GM19035 (cell line): ENCODE measurements at regions not wholly inside any gene's neighbourhood (a gene's known extent, or its start where the extent isn't known, plus 50 kb on each side); places are given as distances from the start of the nearest gene placed in this dataset.

ENCODE experiments used
- ATAC-seq: cut with Tn5 transposase; IDR thresholded peaks from one replicate; pipeline ENCODE4 v1.9.1; 2021; ENCODE audit not compliant: unreplicated experiment

GRCh38 chr20:21901470-21902275 is 196.2 kb downstream of the PAX1 start:
- ATAC-seq = no peak

- no peak for ATAC-seq
Observed at GRCh38 chr20:21900431-21900830, 195.0 kb downstream of the PAX1 start.

GRCh38 chr20:21874921-21875320 is 169.5 kb downstream of the PAX1 start:
- no peak for ATAC-seq

- no peak for ATAC-seq
Observed at GRCh38 chr20:21874127-21874526, 168.7 kb downstream of the PAX1 start.

- ATAC-seq = no peak
Observed at GRCh38 chr20:21873291-21873690, 167.8 kb downstream of the PAX1 start.

GRCh38 chr20:21867811-21868210 is 162.3 kb downstream of the PAX1 start:
- no peak for ATAC-seq

- no peak for ATAC-seq
Observed at GRCh38 chr20:21867353-21867752, 161.9 kb downstream of the PAX1 start.

GRCh38 chr20:21862956-21863355 is 157.5 kb downstream of the PAX1 start:
- ATAC-seq = no peak

- no peak for ATAC-seq
Observed at GRCh38 chr20:21862259-21862946, 156.9 kb downstream of the PAX1 start.

GRCh38 chr20:21840991-21841390 is 135.5 kb downstream of the PAX1 start:
- ATAC-seq = no peak

GRCh38 chr20:21839982-21840381 is 134.5 kb downstream of the PAX1 start:
- no peak for ATAC-seq

GRCh38 chr20:21836346-21836745 is 130.9 kb downstream of the PAX1 start:
- ATAC-seq = no peak

GRCh38 chr20:21835042-21835441 is 129.6 kb downstream of the PAX1 start:
- ATAC-seq = no peak

- no peak for ATAC-seq
Observed at GRCh38 chr20:21832442-21833385, 127.2 kb downstream of the PAX1 start.

- ATAC-seq = no peak
Observed at GRCh38 chr20:21826976-21827375, 121.5 kb downstream of the PAX1 start.

GRCh38 chr20:21821358-21821757 is 115.9 kb downstream of the PAX1 start:
- no peak for ATAC-seq

GRCh38 chr20:21820688-21821087 is 115.2 kb downstream of the PAX1 start:
- ATAC-seq = no peak

GRCh38 chr20:21820045-21820444 is 114.6 kb downstream of the PAX1 start:
- no peak for ATAC-seq

- no peak for ATAC-seq
Observed at GRCh38 chr20:21812379-21812778, 106.9 kb downstream of the PAX1 start.

- no peak for ATAC-seq
Observed at GRCh38 chr20:21809961-21810523, 104.6 kb downstream of the PAX1 start.
